Adrenal gland (tissue), 9 donors: ENCODE measurements at regions not wholly inside any gene's neighbourhood (a gene's known extent, or its start where the extent isn't known, plus 50 kb on each side); places are given as distances from the start of the nearest gene placed in this dataset.
A peak's percentile ranks its signal among the peaks of the same experiment; 100 is the strongest.

ENCODE experiments used
- DNase-seq, 7 donors: peaks; one replicate each; pipeline ENCODE4 v3.0.0-alpha.2; 2019 to 2020
- H3K27ac ChIP-seq, 5 donors: fragments of 200-600 bp; sonication (generic) in 4 of 5; 1 replicate in 3 of 5; 2 replicates in 2 of 5; pipeline versions ENCODE4 v1.5.1 to v1.8.0; 2016 to 2020; ENCODE audit warnings: mild to moderate bottlenecking in 1 of 5
- H3K27me3 ChIP-seq: fragments of 200-600 bp; 2 replicates; pipeline ENCODE4 v1.8.0; 2021
- H3K36me3 ChIP-seq, 2 donors: fragments of 200-600 bp; replicated peaks in 1 of 2; 1 replicate in 1 of 2; 2 replicates in 1 of 2; pipeline versions ENCODE4 v1.5.1 to v1.8.0; 2018 to 2022
- H3K4me1 ChIP-seq, 2 donors: fragments of 200-600 bp; replicated peaks in 1 of 2; 1 replicate in 1 of 2; 2 replicates in 1 of 2; pipeline versions ENCODE4 v1.5.1 to v1.8.0; 2018 to 2021
- H3K4me3 ChIP-seq, 4 donors: fragments of 200-600 bp; sonication (generic) in 3 of 4; one replicate each; pipeline ENCODE4 v1.5.1; 2016 to 2018
- H3K9me3 ChIP-seq, 3 donors: fragments of 200-600 bp; sonication (generic) in 1 of 3; replicated peaks in 1 of 3; 1 replicate in 2 of 3; 2 replicates in 1 of 3; pipeline versions ENCODE4 v1.5.1 to v1.8.0; 2016 to 2021
- POLR2A ChIP-seq, 2 donors: fragments of 450-650 bp; IDR thresholded peaks; one replicate each; pipeline ENCODE4 v1.6.1; 2017; ENCODE audit warnings: antibody characterized with exemption in 2 of 2, mild to moderate bottlenecking in 2 of 2, moderate library complexity in 1 of 2
- WGBS, 4 donors: extraction: QIAGEN DNeasy Blood & Tissue Kit in 2 of 4; methylation state at CpG; one replicate each; pipeline versions ENCODE4 v1.1.5 to v1.1.7; 2013 to 2017; 5-methylcytosine and 5-hydroxymethylcytosine counted together
- intact Hi-C, 2 donors: fragments of 100-400 bp; cut with DNase I; formaldehyde crosslinking; loops; one replicate each; pipeline versions ENCODE4 v1.14.1 to v1.15.0; 2022 to 2023
- TF ChIP-seq, protein P1 (sequence below), 6 experiments: fragments of 450-650 bp in 4 of 6; fragments of 200-600 bp in 2 of 6; sonication (generic) in 1 of 6; IDR thresholded peaks; 1 replicate in 5 of 6; 2 replicates in 1 of 6; pipeline versions ENCODE4 v1.5.1 to v1.8.0; 2016 to 2021; ENCODE audit warnings: antibody characterized with exemption in 6 of 6, mild to moderate bottlenecking in 2 of 6, moderate library complexity in 1 of 6
- donor health status: healthy with polysubstance abuse.
- donor health status: Bipolar disorder and iron deficiency.
- donor health status: DM: yes; HTN: yes; CAD: no.
- donor health status: DM: no; HTN: no; CAD: no.
- donor health status: DM: no; HTN: no; CAD: no.

DNA sequence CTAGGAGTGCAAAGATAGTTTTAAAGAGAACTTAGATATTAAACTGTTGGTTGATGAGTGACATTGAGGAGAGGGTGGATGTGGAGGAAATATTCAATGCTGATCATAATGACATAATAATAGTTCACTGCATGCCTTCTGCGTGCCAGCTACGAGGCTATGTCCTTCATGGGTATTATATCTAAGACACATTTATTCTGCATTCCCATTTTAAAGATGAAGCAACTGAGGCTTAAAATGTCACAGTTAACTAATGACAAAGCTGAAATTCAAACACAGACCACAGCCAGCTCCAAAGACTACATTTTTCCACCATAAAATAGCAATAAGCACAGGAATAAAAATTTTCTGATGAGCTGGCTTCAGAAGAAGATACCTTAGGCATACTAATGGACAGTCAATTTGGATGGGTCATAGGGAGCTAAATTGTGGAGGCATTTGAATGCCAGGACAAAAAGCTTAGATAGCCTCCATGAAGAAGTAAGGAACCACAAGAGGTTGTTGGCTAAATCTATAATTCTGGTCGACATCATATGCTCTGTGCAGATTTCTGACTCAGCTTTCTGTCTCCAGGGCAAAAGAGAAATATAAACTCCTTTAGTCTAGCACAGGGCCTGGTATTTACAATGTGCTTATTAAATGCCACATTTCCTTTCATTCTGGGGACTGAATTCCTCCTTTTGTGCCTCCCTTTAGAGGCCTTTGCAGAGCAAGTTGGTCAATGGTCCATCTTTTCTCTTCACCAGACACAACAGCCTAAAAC is 71.2 kb upstream of the NRIP1 start:
- Histone ChIP-seq H3K4me3 (no peak overlapping the region), H3K36me3 (no peaks in the 10 kb centered on the region), H3K4me1 (no peaks in the 10 kb centered on the region), H3K27me3 (no peaks in the 10 kb centered on the region), H3K9me3 (no peaks in the 10 kb centered on the region), H3K27ac (no peak overlapping the region)
- no peak for TF ChIP-seq POLR2A (IDR thresholded peaks at IDR 0.05)
- TF ChIP-seq, protein P1, sequence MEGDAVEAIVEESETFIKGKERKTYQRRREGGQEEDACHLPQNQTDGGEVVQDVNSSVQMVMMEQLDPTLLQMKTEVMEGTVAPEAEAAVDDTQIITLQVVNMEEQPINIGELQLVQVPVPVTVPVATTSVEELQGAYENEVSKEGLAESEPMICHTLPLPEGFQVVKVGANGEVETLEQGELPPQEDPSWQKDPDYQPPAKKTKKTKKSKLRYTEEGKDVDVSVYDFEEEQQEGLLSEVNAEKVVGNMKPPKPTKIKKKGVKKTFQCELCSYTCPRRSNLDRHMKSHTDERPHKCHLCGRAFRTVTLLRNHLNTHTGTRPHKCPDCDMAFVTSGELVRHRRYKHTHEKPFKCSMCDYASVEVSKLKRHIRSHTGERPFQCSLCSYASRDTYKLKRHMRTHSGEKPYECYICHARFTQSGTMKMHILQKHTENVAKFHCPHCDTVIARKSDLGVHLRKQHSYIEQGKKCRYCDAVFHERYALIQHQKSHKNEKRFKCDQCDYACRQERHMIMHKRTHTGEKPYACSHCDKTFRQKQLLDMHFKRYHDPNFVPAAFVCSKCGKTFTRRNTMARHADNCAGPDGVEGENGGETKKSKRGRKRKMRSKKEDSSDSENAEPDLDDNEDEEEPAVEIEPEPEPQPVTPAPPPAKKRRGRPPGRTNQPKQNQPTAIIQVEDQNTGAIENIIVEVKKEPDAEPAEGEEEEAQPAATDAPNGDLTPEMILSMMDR (IDR thresholded peaks at IDR 0.05) = no peak
- 80 to 92% (median 89%) methylated on average over 3 of the region's 3 CpGs for WGBS, 4 donors
- no peak for DNase-seq
- intact Hi-C loops = no loop called here

DNA sequence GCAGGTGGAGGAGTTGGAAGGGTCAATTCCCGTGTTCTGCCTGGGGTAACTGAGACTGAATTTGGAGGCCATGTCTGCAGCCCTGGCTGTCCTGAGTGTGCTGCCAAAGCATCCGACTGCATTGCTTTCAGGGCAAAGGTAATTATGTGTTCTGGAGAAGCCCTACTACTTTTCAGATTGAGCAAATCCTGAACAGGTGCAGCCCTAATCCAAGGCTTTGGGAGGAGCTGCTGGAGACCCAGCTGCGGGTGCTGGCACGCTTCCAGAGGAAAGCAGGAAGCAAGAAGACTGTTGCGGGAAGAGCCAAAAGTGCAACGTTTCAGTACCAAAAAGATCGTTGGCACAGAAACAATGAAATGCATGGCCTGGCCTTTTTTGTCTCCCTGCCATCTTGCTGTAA is 73.7 kb upstream of the NRIP1 start:
- Histone ChIP-seq H3K27me3 (no peaks in the 10 kb centered on the region), H3K9me3 (no peaks in the 10 kb centered on the region), H3K4me1 (no peaks in the 10 kb centered on the region), H3K36me3 (no peaks in the 10 kb centered on the region), H3K27ac (no peak overlapping the region), H3K4me3 (no peak overlapping the region)
- intact Hi-C loops = no loop called here
- DNase-seq = no peak
- WGBS, 4 donors = 28 to 53% (median 46%) methylated on average over 7 of the region's 7 CpGs
- TF ChIP-seq, protein P1 (IDR thresholded peaks at IDR 0.05) = no peak
- no peak for TF ChIP-seq POLR2A (IDR thresholded peaks at IDR 0.05)

DNA sequence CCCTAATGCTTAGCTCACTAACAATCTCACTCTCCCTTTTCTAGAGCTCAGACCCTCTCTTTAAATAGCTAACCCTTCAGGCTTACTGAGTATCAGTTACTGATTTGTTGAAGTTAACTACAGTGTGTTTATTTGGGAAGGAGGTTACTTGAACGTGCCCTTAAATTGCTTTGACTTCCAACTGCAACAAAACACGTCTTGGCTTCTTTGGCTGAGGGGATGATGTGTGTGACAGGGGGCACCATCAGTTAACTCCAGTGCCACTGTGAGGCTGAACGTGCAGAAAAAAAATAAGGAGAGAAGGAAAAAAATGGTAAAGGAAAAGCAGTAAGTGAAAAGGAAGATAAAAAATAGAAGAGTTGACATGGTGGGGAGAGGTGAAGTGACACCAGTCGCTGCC is 75.1 kb upstream of the NRIP1 start:
- H3K27ac ChIP-seq = no peak overlapping the region
- DNase-seq = no peak
- H3K4me3 ChIP-seq = no peak overlapping the region
- 52 to 70% (median 61%) methylated on average over 4 of the region's 4 CpGs for WGBS, 4 donors
- H3K27me3 ChIP-seq = no peaks in the 10 kb centered on the region
- TF ChIP-seq, protein P1 (IDR thresholded peaks at IDR 0.05) = no peak
- no peaks in the 10 kb centered on the region for H3K9me3 ChIP-seq
- no peaks in the 10 kb centered on the region for H3K36me3 ChIP-seq
- H3K4me1 ChIP-seq = no peaks in the 10 kb centered on the region
- intact Hi-C loops = no loop called here

DNA sequence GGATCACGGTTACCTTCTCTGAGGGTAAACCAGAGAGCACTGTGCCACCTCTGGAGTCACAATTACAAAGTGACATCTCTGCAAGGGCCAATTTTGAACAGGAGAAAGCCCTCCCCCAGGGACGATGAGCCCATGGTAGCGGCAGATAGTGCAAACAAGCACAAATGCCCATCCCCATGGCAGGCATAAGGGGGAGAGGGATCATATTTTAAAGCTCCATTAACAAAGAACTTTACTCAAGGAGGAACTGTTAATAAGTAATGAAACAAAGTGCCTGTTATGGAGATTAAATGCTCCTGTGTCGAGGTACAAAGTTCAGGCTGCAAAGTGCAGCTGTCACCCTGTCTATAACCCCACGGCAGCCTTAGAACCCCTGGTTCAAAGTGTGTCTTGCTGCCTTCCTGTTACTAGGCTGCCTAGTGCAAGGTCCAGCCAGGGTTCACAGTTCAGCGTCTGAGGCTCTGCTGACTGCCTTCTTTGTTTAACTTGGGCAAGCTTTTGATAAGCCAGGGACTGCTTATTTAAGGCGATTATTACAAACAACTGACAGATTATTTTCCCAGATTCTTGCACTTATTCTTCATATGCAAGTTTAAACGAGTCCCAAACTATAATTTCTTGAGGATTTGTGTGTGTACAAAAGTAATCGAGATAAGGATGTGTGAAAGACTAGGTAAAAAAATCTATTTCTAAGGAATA is 75.7 kb upstream of the NRIP1 start:
- Histone ChIP-seq H3K9me3 (no peaks in the 10 kb centered on the region), H3K27me3 (no peaks in the 10 kb centered on the region), H3K36me3 (no peaks in the 10 kb centered on the region), H3K4me3 (no peak overlapping the region), H3K4me1 (no peaks in the 10 kb centered on the region), H3K27ac (no peak overlapping the region)
- TF ChIP-seq, protein P1 (IDR thresholded peaks at IDR 0.05) = no peak
- TF ChIP-seq POLR2A (IDR thresholded peaks at IDR 0.05) = no peak
- 44 to 61% (median 59%) methylated on average over 9 of the region's 9 CpGs for WGBS, 4 donors
- peak in 3 of 7 donors; percentile 25 to 52 (median 35) for DNase-seq
- intact Hi-C loops = no loop called here
